GM23338 (cell line): ENCODE measurements at regions not wholly inside any gene's neighbourhood (a gene's known extent, or its start where the extent isn't known, plus 50 kb on each side); places are given as distances from the start of the nearest gene placed in this dataset.

Source experiments
- ATAC-seq: fragments of 200-7000 bp; cut with Tn5 transposase; 3 replicates; pipeline ENCODE4 v1.9.1; 2020
- DNase-seq: peaks from one replicate; pipeline ENCODE4 v3.0.0-alpha.2; 2015; ENCODE audit warnings: low spot score
- H2AFZ ChIP-seq: fragments of 200-600 bp; sonication (generic); 2 replicates; pipeline ENCODE4 v1.8.0; 2016; ENCODE audit warnings: antibody characterized with exemption, mild to moderate bottlenecking, moderate library complexity
- H3F3A ChIP-seq: fragments of 200-600 bp; sonication (generic); replicated peaks from 2 replicates; pipeline ENCODE4 v1.8.0; 2017; ENCODE audit warnings: antibody characterized with exemption, mixed run types, low read depth
- H3K27ac ChIP-seq: fragments of 200-600 bp; sonication (generic); 2 replicates; pipeline ENCODE4 v1.6.1; 2016; ENCODE audit warnings: low read depth
- H3K27me3 ChIP-seq: fragments of 200-600 bp; sonication (generic); 2 replicates; pipeline ENCODE4 v1.8.0; 2016; ENCODE audit warnings: mild to moderate bottlenecking, mixed run types, moderate library complexity; ENCODE audit not compliant: insufficient read depth
- H3K36me3 ChIP-seq: fragments of 200-600 bp; sonication (generic); 2 replicates; pipeline ENCODE4 v1.8.0; 2016; ENCODE audit warnings: mild to moderate bottlenecking; ENCODE audit not compliant: insufficient read depth
- H3K4me1 ChIP-seq: fragments of 200-600 bp; sonication (generic); 2 replicates; pipeline ENCODE4 v1.8.0; 2016; ENCODE audit warnings: mild to moderate bottlenecking, moderate library complexity; ENCODE audit not compliant: insufficient read depth
- H3K4me2 ChIP-seq: fragments of 200-600 bp; sonication (generic); 2 replicates; pipeline ENCODE4 v1.7.1; 2017; ENCODE audit warnings: mixed run types
- H3K4me3 ChIP-seq: fragments of 200-600 bp; sonication (generic); 2 replicates; pipeline ENCODE4 v1.6.1; 2016; ENCODE audit warnings: mixed run types
- H3K79me2 ChIP-seq: fragments of 200-600 bp; sonication (generic); replicated peaks from 2 replicates; pipeline ENCODE4 v1.8.0; 2017; ENCODE audit warnings: mild to moderate bottlenecking; ENCODE audit not compliant: insufficient read depth
- H3K9me2 ChIP-seq: fragments of 200-600 bp; sonication (generic); 2 replicates; pipeline ENCODE4 v1.8.0; 2017; ENCODE audit not compliant: insufficient read depth
- H4K20me1 ChIP-seq: fragments of 200-600 bp; sonication (generic); replicated peaks from 2 replicates; pipeline ENCODE4 v1.8.0; 2017; ENCODE audit warnings: mild to moderate bottlenecking; ENCODE audit not compliant: insufficient read depth
- H3K27ac Mint-ChIP-seq: 2 replicates; pipeline ENCODE4 v1.8.0; 2020; ENCODE audit warnings: inconsistent platforms, mild to moderate bottlenecking, moderate library complexity, mixed read lengths
- H3K27me3 Mint-ChIP-seq: 3 replicates; pipeline ENCODE4 v1.8.0; 2022; ENCODE audit warnings: low read depth, mild to moderate bottlenecking, moderate library complexity, mixed read lengths, inconsistent platforms; ENCODE audit not compliant: insufficient read depth, poor library complexity
- H3K36me3 Mint-ChIP-seq: 3 replicates; pipeline ENCODE4 v1.8.0; 2021; ENCODE audit warnings: low read depth, mild to moderate bottlenecking, inconsistent platforms, moderate library complexity, mixed read lengths
- H3K4me1 Mint-ChIP-seq: 3 replicates; pipeline ENCODE4 v1.8.0; 2020; ENCODE audit warnings: mild to moderate bottlenecking, inconsistent platforms, mixed read lengths
- H3K4me3 Mint-ChIP-seq: 3 replicates; pipeline ENCODE4 v1.8.0; 2021; ENCODE audit warnings: moderate library complexity, mild to moderate bottlenecking, inconsistent platforms, mixed read lengths
- H3K9me3 Mint-ChIP-seq: 3 replicates; pipeline ENCODE4 v1.8.0; 2020; ENCODE audit warnings: moderate library complexity, mild to moderate bottlenecking, inconsistent platforms, mixed read lengths
- CREB1 ChIP-seq: fragments of 250-450 bp; sonication (Bioruptor Pico); IDR thresholded peaks from 2 replicates; pipeline ENCODE4 v1.5.0; 2020; ENCODE audit warnings: low read depth, mild to moderate bottlenecking, moderate library complexity
- CTCF ChIP-seq, 2 experiments: fragments of 200-600 bp in 1 of 2; sonication (generic) in 1 of 2; conservative IDR thresholded peaks; 2 replicates each; pipeline versions ENCODE4 v1.5.1 to v1.6.1; 2016 to 2017; ENCODE audit warnings: antibody characterized with exemption in 2 of 2, low read depth in 2 of 2, mild to moderate bottlenecking in 2 of 2, moderate library complexity in 1 of 2
- EZH2 ChIP-seq: fragments of 200-600 bp; sonication (generic); IDR thresholded peaks from one replicate; pipeline ENCODE4 v1.8.0; 2017; ENCODE audit warnings: antibody characterized with exemption, mild to moderate bottlenecking, low read depth; ENCODE audit not compliant: unreplicated experiment
- EZH2phosphoT487 ChIP-seq: fragments of 200-600 bp; sonication (generic); IDR thresholded peaks from one replicate; pipeline ENCODE4 v1.8.1; 2018; ENCODE audit warnings: antibody characterized with exemption; ENCODE audit not compliant: unreplicated experiment
- JUNB ChIP-seq: IDR thresholded peaks from one replicate; pipeline ENCODE4 v1.6.1; 2016; ENCODE audit warnings: antibody characterized with exemption; ENCODE audit not compliant: unreplicated experiment
- NANOG ChIP-seq: IDR thresholded peaks from 2 replicates; pipeline ENCODE4 v1.6.1; 2016; ENCODE audit warnings: antibody characterized with exemption, borderline replicate concordance
- POLR2AphosphoS5 ChIP-seq: IDR thresholded peaks from 2 replicates; pipeline ENCODE4 v1.6.1; 2016; ENCODE audit warnings: antibody characterized with exemption, low read depth
- STAT1 ChIP-seq: IDR thresholded peaks from one replicate; pipeline ENCODE4 v1.6.1; 2016; ENCODE audit warnings: antibody characterized with exemption; ENCODE audit not compliant: unreplicated experiment
- ZNF331 ChIP-seq: fragments of 250-450 bp; sonication (Bioruptor Pico); IDR thresholded peaks from 2 replicates; pipeline ENCODE4 v1.5.0; 2020; ENCODE audit warnings: low read depth, mild to moderate bottlenecking, moderate library complexity
- ZNF462 ChIP-seq: fragments of 250-450 bp; sonication (Bioruptor Pico); IDR thresholded peaks from 2 replicates; pipeline ENCODE4 v1.5.0; 2020; ENCODE audit warnings: mild to moderate bottlenecking, moderate library complexity
- TF ChIP-seq, protein P1 (sequence below): IDR thresholded peaks from 2 replicates; pipeline ENCODE4 v1.6.1; 2016; ENCODE audit warnings: antibody characterized with exemption

DNA sequence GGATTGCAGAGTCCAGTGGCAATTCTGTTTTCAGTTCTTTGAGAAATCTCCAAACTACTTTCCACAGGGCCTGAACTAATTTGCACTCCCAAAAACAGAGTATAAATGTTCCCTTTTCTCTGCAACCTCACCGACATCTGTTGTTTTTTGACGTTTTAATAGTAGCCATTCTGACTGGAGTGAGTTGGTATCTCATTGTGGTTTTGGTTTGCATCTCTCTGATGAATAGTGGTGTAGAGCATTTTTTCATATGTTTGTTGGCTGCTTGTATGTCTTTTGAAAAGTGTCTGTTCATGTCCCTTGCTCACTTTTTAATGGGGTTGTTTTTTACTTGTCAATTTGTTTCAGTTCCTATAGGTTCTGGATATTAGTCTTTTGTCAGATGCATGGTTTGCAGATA lies 72.6 kb downstream of the PALM2AKAP2 start (continued):
- TF ChIP-seq CTCF (conservative IDR thresholded peaks at IDR 0.05; ENCODE audit: low read depth in 2 of 2) (no peak), EZH2phosphoT487 (no peak), ZNF331 (no peak), EZH2 (no peak)

DNA sequence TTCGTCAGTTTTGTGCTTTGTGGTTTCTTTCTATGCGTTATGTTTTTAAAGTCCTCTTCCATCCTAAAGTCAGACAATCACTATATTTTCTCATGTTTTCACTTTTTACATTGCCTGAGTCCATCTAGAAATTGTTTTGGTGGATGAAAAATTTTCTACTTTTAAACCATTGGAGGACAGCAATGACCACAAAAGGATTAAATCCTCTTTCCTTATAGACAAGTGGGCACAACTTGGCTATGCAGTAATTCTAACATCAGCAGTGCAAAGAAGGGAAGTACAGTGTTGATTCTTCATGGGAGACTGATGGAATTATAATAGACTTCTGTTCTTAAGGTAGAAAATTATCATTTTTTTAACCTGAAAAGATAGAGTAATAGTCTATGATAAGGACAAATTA lies 75.5 kb downstream of the PALM2AKAP2 start:
- no peak overlapping the region for H3K4me2 ChIP-seq
- H3K27me3 Mint-ChIP-seq, result no peaks in the 10 kb centered on the region
- no peak for DNase-seq
- no peaks in the 10 kb centered on the region for H3K9me2 ChIP-seq
- H3F3A ChIP-seq, result no peaks in the 10 kb centered on the region
- H2AFZ ChIP-seq, result no peak overlapping the region
- no peaks in the 10 kb centered on the region for H3K79me2 ChIP-seq
- no peaks in the 10 kb centered on the region; the same call in 1 of the 2 replicates for H4K20me1 ChIP-seq
- no peaks in the 10 kb centered on the region for H3K36me3 Mint-ChIP-seq
- no peak overlapping the region for H3K27ac ChIP-seq
- H3K27me3 ChIP-seq, result no peaks in the 10 kb centered on the region
- no peak overlapping the region for H3K4me3 Mint-ChIP-seq
- H3K4me1 ChIP-seq, result 0 out of 2 replicates have a peak, but pooled peaks cover 6% of the 10 kb centered on the region
- no peak overlapping the region for H3K27ac Mint-ChIP-seq
- H3K9me3 Mint-ChIP-seq, result no peaks in the 10 kb centered on the region
- no peak for ATAC-seq
- no peak overlapping the region for H3K4me3 ChIP-seq
- H3K4me1 Mint-ChIP-seq, result peaks cover 7% of the 10 kb centered on the region
- no peaks in the 10 kb centered on the region for H3K36me3 ChIP-seq
- TF ChIP-seq CREB1 (no peak), ZNF462 (CRISPR knock-in tag) (no peak), JUNB (no peak), ZNF331 (no peak), EZH2 (no peak), EZH2phosphoT487 (no peak), STAT1 (no peak), NANOG (no peak), POLR2AphosphoS5 (no peak), CTCF (conservative IDR thresholded peaks at IDR 0.05; ENCODE audit: low read depth in 2 of 2) (no peak)
- TF ChIP-seq, protein P1, sequence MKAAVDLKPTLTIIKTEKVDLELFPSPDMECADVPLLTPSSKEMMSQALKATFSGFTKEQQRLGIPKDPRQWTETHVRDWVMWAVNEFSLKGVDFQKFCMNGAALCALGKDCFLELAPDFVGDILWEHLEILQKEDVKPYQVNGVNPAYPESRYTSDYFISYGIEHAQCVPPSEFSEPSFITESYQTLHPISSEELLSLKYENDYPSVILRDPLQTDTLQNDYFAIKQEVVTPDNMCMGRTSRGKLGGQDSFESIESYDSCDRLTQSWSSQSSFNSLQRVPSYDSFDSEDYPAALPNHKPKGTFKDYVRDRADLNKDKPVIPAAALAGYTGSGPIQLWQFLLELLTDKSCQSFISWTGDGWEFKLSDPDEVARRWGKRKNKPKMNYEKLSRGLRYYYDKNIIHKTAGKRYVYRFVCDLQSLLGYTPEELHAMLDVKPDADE, result no peak
